ENCODE measurements at regions not wholly inside any gene's neighbourhood (a gene's known extent, or its start where the extent isn't known, plus 50 kb on each side); places are given as distances from the start of the nearest gene placed in this dataset.
"Not testable (repeated sequence)": the region's sequence is repeated elsewhere in the genome, so short reads cannot be mapped to it uniquely, and the experiment has no call there.

GRCh38 chr6:94785081-94785480, 792.3 kb upstream of the MANEA start:
- TF ChIP-seq EZH2 (IDR thresholded peaks at IDR 0.05; ENCODE audit: low read length); CTCF (optimal IDR thresholded peaks at IDR 0.05 in 1 of 3, IDR thresholded peaks at IDR 0.05 in 1 of 3, conservative IDR thresholded peaks at IDR 0.05 in 1 of 3; ENCODE audit: extremely low read depth in 1 of 3, insufficient read depth in 2 of 3, low read length in 3 of 3): not testable (repeated sequence)
